Vagina (tissue), 2 donors: ENCODE measurements at regions not wholly inside any gene's neighbourhood (a gene's known extent, or its start where the extent isn't known, plus 50 kb on each side); places are given as distances from the start of the nearest gene placed in this dataset.

Experiments
- DNase-seq, 2 donors: peaks; one replicate each; pipeline ENCODE4 v3.0.0-alpha.2; 2017; ENCODE audit errors: extremely low spot score in 2 of 2
- H3K27ac ChIP-seq: fragments of 200-600 bp; sonication (generic); one replicate; pipeline ENCODE4 v1.5.1; 2019
- H3K27me3 ChIP-seq: fragments of 200-600 bp; sonication (generic); one replicate; pipeline ENCODE4 v1.5.1; 2019
- H3K36me3 ChIP-seq, 2 donors: fragments of 200-600 bp; sonication (generic); one replicate each; pipeline ENCODE4 v1.5.1; 2017 to 2019
- H3K4me1 ChIP-seq: fragments of 200-600 bp; sonication (generic); one replicate; pipeline ENCODE4 v1.5.1; 2019
- H3K4me3 ChIP-seq, 2 donors: fragments of 200-600 bp; sonication (generic); 1 replicate in 1 of 2; 2 replicates in 1 of 2; pipeline ENCODE4 v1.5.1; 2016 to 2019
- H3K9me3 ChIP-seq: fragments of 200-600 bp; sonication (generic); one replicate; pipeline ENCODE4 v1.5.1; 2019
- POLR2A ChIP-seq, 2 donors: fragments of 450-650 bp; IDR thresholded peaks; one replicate each; pipeline ENCODE4 v1.6.1; 2017; ENCODE audit warnings: antibody characterized with exemption in 2 of 2, mild to moderate bottlenecking in 2 of 2, moderate library complexity in 2 of 2
- POLR2AphosphoS5 ChIP-seq, 2 donors: sonication (generic); formaldehyde crosslinking; IDR thresholded peaks; one replicate each; pipeline ENCODE4 v1.9.0; 2017; ENCODE audit warnings: antibody characterized with exemption in 2 of 2, mild to moderate bottlenecking in 2 of 2, low read depth in 1 of 2; ENCODE audit not compliant: insufficient read depth in 1 of 2
- intact Hi-C: fragments of 100-400 bp; cut with DNase I; formaldehyde crosslinking; loops from one replicate; pipeline ENCODE4 v1.15.1; 2023
- TF ChIP-seq, protein P1 (sequence below), 3 experiments: fragments of 450-650 bp in 2 of 3; fragments of 200-600 bp in 1 of 3; sonication (generic) in 1 of 3; IDR thresholded peaks; one replicate each; pipeline ENCODE4 v1.5.1; 2017 to 2019; ENCODE audit warnings: antibody characterized with exemption in 3 of 3, mild to moderate bottlenecking in 2 of 3, moderate library complexity in 2 of 3

GRCh38 chr1:56073206-56073605 lies 506.2 kb downstream of the PLPP3 start:
- DNase-seq: no peak
- no peaks in the 10 kb centered on the region for H3K9me3 ChIP-seq
- H3K4me1 ChIP-seq: peaks cover 8% of the 10 kb centered on the region
- H3K36me3 ChIP-seq: no peaks in the 10 kb centered on the region
- no peaks in the 10 kb centered on the region for H3K27me3 ChIP-seq
- no peak overlapping the region for H3K4me3 ChIP-seq
- TF ChIP-seq POLR2AphosphoS5 (IDR thresholded peaks at IDR 0.05; ENCODE audit: insufficient read depth in 1 of 2, low read depth in 1 of 2) (no peak), POLR2A (IDR thresholded peaks at IDR 0.05) (no peak)
- TF ChIP-seq, protein P1, sequence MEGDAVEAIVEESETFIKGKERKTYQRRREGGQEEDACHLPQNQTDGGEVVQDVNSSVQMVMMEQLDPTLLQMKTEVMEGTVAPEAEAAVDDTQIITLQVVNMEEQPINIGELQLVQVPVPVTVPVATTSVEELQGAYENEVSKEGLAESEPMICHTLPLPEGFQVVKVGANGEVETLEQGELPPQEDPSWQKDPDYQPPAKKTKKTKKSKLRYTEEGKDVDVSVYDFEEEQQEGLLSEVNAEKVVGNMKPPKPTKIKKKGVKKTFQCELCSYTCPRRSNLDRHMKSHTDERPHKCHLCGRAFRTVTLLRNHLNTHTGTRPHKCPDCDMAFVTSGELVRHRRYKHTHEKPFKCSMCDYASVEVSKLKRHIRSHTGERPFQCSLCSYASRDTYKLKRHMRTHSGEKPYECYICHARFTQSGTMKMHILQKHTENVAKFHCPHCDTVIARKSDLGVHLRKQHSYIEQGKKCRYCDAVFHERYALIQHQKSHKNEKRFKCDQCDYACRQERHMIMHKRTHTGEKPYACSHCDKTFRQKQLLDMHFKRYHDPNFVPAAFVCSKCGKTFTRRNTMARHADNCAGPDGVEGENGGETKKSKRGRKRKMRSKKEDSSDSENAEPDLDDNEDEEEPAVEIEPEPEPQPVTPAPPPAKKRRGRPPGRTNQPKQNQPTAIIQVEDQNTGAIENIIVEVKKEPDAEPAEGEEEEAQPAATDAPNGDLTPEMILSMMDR (IDR thresholded peaks at IDR 0.05): no peak
- intact Hi-C loops: no loop called here
- H3K27ac ChIP-seq: peak overlapping the region; percentile 64

DNA sequence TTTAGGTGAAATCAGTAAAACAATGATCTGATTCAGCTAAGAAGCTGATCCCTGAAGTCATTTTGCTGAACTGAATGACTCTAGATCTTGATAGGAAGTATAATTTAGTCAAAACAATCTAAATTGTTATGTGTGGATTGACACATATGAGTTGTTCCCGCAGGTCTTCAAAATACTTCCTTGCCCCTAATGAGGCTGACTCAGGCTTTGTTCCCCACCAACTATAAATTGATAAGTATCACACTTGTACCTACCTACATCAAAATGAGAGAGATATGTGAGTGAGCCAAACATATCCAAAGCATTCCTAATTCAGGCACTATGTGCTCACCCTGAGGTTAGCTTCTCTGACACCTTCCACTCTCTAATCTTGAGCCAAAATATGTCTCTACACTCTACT lies 507.1 kb downstream of the PLPP3 start:
- TF ChIP-seq, protein P1 (IDR thresholded peaks at IDR 0.05): no peak
- TF ChIP-seq POLR2A (IDR thresholded peaks at IDR 0.05) (no peak), POLR2AphosphoS5 (IDR thresholded peaks at IDR 0.05; ENCODE audit: insufficient read depth in 1 of 2, low read depth in 1 of 2) (no peak)
- Histone ChIP-seq H3K27ac (peak overlapping the region; percentile 64), H3K27me3 (no peaks in the 10 kb centered on the region), H3K9me3 (no peaks in the 10 kb centered on the region), H3K36me3 (no peaks in the 10 kb centered on the region), H3K4me1 (peaks cover 11% of the 10 kb centered on the region), H3K4me3 (no peak overlapping the region)
- no peak for DNase-seq
- intact Hi-C loops: no loop called here

GRCh38 chr1:56071351-56071750 lies 508.0 kb downstream of the PLPP3 start:
- intact Hi-C loops: no loop called here
- H3K27me3 ChIP-seq: no peaks in the 10 kb centered on the region
- TF ChIP-seq, protein P1 (IDR thresholded peaks at IDR 0.05): no peak
- no peak for TF ChIP-seq POLR2A (IDR thresholded peaks at IDR 0.05)
- no peak for TF ChIP-seq POLR2AphosphoS5 (IDR thresholded peaks at IDR 0.05; ENCODE audit: insufficient read depth in 1 of 2, low read depth in 1 of 2)
- DNase-seq: no peak
- H3K9me3 ChIP-seq: no peaks in the 10 kb centered on the region
- H3K27ac ChIP-seq: no peak overlapping the region
- H3K4me3 ChIP-seq: no peak overlapping the region
- H3K4me1 ChIP-seq: peaks cover 11% of the 10 kb centered on the region
- H3K36me3 ChIP-seq: no peaks in the 10 kb centered on the region

DNA sequence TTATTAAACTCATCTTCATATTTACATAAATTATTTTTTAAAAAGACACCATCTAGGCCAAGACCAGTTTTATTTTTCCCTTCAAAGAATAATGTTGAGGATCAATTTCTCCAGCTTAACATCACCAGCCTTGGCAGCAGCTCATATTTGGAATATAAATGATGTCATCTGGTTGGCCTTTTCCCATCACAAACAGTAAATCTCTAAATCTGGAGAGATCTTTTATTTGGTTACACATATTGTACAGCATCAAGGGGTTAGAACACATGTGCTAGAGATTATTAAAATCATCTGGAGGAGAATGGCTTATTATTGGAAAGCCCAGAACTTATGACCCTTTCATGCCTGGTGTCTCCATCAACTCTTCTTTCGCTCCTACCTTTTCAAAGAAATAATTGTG lies 508.8 kb downstream of the PLPP3 start:
- H3K4me3 ChIP-seq: no peak overlapping the region
- DNase-seq: no peak
- intact Hi-C loops: no loop called here

DNA sequence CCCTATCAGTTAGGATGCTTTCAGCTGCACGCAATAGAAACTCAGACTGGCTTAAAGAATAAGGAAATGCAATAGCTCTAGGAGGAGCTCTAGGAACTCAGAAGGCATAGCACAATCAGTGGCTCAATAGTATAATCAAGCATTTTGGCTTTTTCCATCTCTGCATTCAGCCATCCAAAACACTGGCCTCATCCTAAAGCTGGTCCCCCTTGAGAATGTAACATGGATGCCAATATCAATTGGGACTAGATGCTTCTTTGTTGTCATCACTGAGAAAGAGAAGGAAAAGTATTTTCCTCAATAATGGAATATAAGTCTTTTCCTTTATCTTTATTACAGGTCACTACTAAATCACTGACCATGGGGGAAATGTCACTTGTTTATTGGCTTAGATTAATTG lies 509.5 kb downstream of the PLPP3 start:
- DNase-seq: no peak
- intact Hi-C loops: no loop called here
- Histone ChIP-seq H3K4me1 (peaks cover 11% of the 10 kb centered on the region), H3K27me3 (no peaks in the 10 kb centered on the region), H3K36me3 (no peaks in the 10 kb centered on the region), H3K9me3 (no peaks in the 10 kb centered on the region), H3K4me3 (no peak overlapping the region), H3K27ac (peak overlapping the region; percentile 15)
- TF ChIP-seq, protein P1 (IDR thresholded peaks at IDR 0.05): no peak
- TF ChIP-seq POLR2A (IDR thresholded peaks at IDR 0.05): no peak
- no peak for TF ChIP-seq POLR2AphosphoS5 (IDR thresholded peaks at IDR 0.05; ENCODE audit: insufficient read depth in 1 of 2, low read depth in 1 of 2)

More for the DNA sequence above, 508.8 kb downstream of the PLPP3 start:
- H3K9me3 ChIP-seq: no peaks in the 10 kb centered on the region
- peaks cover 11% of the 10 kb centered on the region for H3K4me1 ChIP-seq
- peak overlapping the region; percentile 15 for H3K27ac ChIP-seq
- no peaks in the 10 kb centered on the region for H3K36me3 ChIP-seq
- no peaks in the 10 kb centered on the region for H3K27me3 ChIP-seq
- TF ChIP-seq POLR2AphosphoS5 (IDR thresholded peaks at IDR 0.05; ENCODE audit: insufficient read depth in 1 of 2, low read depth in 1 of 2) (peak in 1 of 2 donors; percentile 20), POLR2A (IDR thresholded peaks at IDR 0.05) (no peak)
- TF ChIP-seq, protein P1 (IDR thresholded peaks at IDR 0.05): no peak
